GM12878 (cell line): ENCODE measurements at regions not wholly inside any gene's neighbourhood (a gene's known extent, or its start where the extent isn't known, plus 50 kb on each side); places are given as distances from the start of the nearest gene placed in this dataset.

ENCODE experiments used
- ATAC-seq: fragments of 200-7000 bp; cut with Tn5 transposase; 3 replicates; pipeline ENCODE4 v1.9.1; 2020; ENCODE audit warnings: mild to moderate bottlenecking, moderate library complexity
- BruUV-seq: library from RNA; stranded (reverse); fragments of 400-500 nt; replicated peaks from 2 replicates; lab custom pipeline; 2021; lab: Mats Ljungman, UMichigan
- CTCF ChIA-PET: fragments of 300-600 bp; sonication (Branson Sonifier 250); formaldehyde crosslinking; extraction: SDS; loops from one replicate; lab custom pipeline; 2021; ENCODE audit warnings: inconsistent platforms; lab: Yijun Ruan, JAX
- POLR2A ChIA-PET: fragments of 350-600 bp; formaldehyde crosslinking; extraction: SDS; loops from one replicate; lab custom pipeline; 2021; ENCODE audit warnings: inconsistent platforms; lab: Charles Lee
- RAD21 ChIA-PET: fragments of 300-600 bp; sonication (Branson Sonifier 250); formaldehyde crosslinking; loops from one replicate; lab custom pipeline; 2023; ENCODE audit warnings: antibody characterized with exemption; ENCODE audit not compliant: unreplicated experiment; lab: Charles Lee
- SMC1A ChIA-PET: fragments of 300-600 bp; sonication (Branson Sonifier 250); formaldehyde crosslinking; loops from one replicate; lab custom pipeline; 2023; ENCODE audit not compliant: unreplicated experiment, uncharacterized antibody; lab: Charles Lee
- DNase-seq: peaks from one replicate; pipeline ENCODE4 v3.0.0-alpha.2; 2011; ENCODE audit warnings: low read depth, low spot score
- FAIRE-seq: peaks from 3 replicates; lab custom pipeline; 2011; peaks lifted over from hg19 to GRCh38; lab: Jason Lieb, UNC
- H2AFZ ChIP-seq: 2 replicates; pipeline ENCODE4 v1.6.0; 2011; ENCODE audit warnings: low read depth, low read length, control low read depth; ENCODE audit not compliant: control insufficient read depth
- H3K27ac ChIP-seq: 2 replicates; pipeline ENCODE4 v1.5.1; 2011; ENCODE audit warnings: control low read depth; ENCODE audit not compliant: control insufficient read depth, insufficient read depth
- H3K27me3 ChIP-seq, 2 experiments: replicated peaks in 1 of 2; 2 replicates each; pipeline versions ENCODE4 v1.6.0 to v1.6.1; 2011; ENCODE audit warnings: low read length in 1 of 2; ENCODE audit not compliant: control insufficient read depth in 2 of 2, insufficient read depth in 2 of 2
- H3K36me3 ChIP-seq, 2 experiments: 2 replicates each; pipeline ENCODE4 v1.5.1; 2011; ENCODE audit warnings: low read length in 1 of 2; ENCODE audit not compliant: control insufficient read depth in 2 of 2, insufficient read depth in 2 of 2
- H3K4me1 ChIP-seq: 2 replicates; pipeline ENCODE4 v1.6.1; 2011; ENCODE audit warnings: mild to moderate bottlenecking, low read length, moderate library complexity, mixed read lengths; ENCODE audit not compliant: control insufficient read depth, insufficient read depth
- H3K4me2 ChIP-seq: 2 replicates; pipeline ENCODE4 v1.6.0; 2011; ENCODE audit warnings: control low read depth; ENCODE audit not compliant: control insufficient read depth, insufficient read depth
- H3K4me3 ChIP-seq: fragments of 200-600 bp; sonication (generic); 2 replicates; pipeline ENCODE4 v1.5.1; 2016
- H3K79me2 ChIP-seq: 2 replicates; pipeline ENCODE4 v1.6.0; 2011; ENCODE audit warnings: low read length; ENCODE audit not compliant: control insufficient read depth, insufficient read depth
- H3K9ac ChIP-seq: 2 replicates; pipeline ENCODE4 v1.8.0; 2011; ENCODE audit warnings: low read length, control low read depth, mixed read lengths; ENCODE audit not compliant: control insufficient read depth, insufficient read depth
- H3K9me3 ChIP-seq: replicated peaks from 3 replicates; pipeline ENCODE4 v1.5.1; 2011; ENCODE audit warnings: mild to moderate bottlenecking, low read length; ENCODE audit not compliant: control insufficient read depth, insufficient read depth
- H4K20me1 ChIP-seq: 2 replicates; pipeline ENCODE4 v1.6.0; 2011; ENCODE audit not compliant: control insufficient read depth, insufficient read depth
- BCLAF1 ChIP-seq: fragments of 450-650 bp; IDR thresholded peaks from 2 replicates; pipeline ENCODE4 v1.6.1; 2017; ENCODE audit warnings: antibody characterized with exemption, mild to moderate bottlenecking, moderate library complexity
- RB1 ChIP-seq: fragments of 450-650 bp; formaldehyde crosslinking; IDR thresholded peaks from 2 replicates; pipeline ENCODE4 v1.6.1; 2017; ENCODE audit warnings: mild to moderate bottlenecking, borderline replicate concordance
- WGBS: methylation state at CpG from one replicate; pipeline ENCODE4 v1.1.6; 2016; ENCODE audit warnings: low lambda C conversion rate; ENCODE audit not compliant: insufficient replicate concordance, insufficient coverage; ENCODE audit errors: missing lambda C conversion rate; 5-methylcytosine and 5-hydroxymethylcytosine counted together
- in situ Hi-C: fragments of 300-500 bp; cut with MboI; formaldehyde crosslinking; loops from 9 replicates; pipeline ENCODE4 v1.14.3; 2018; ENCODE audit warnings: mixed read lengths
- intact Hi-C: fragments of 100-400 bp; cut with micrococcal nuclease; formaldehyde crosslinking; loops from one replicate; pipeline ENCODE4 v1.14.2; 2022; ENCODE audit not compliant: unreplicated experiment
- TF ChIP-seq, protein P1 (sequence below): fragments of 150-350 bp; IDR thresholded peaks from 2 replicates; pipeline ENCODE4 v1.6.1; 2014; ENCODE audit warnings: mild to moderate bottlenecking, low read depth, low read length

GRCh38 chr2:42108852-42109251 is 60.3 kb upstream of the EML4 start:
- Histone ChIP-seq H2AFZ (no peak overlapping the region), H3K27ac (no peak overlapping the region), H3K27me3 (no peaks in the 10 kb centered on the region), H3K36me3 (no peaks in the 10 kb centered on the region), H3K9ac (no peak overlapping the region), H4K20me1 (no peaks in the 10 kb centered on the region), H3K4me3 (no peak overlapping the region), H3K4me2 (no peak overlapping the region), H3K4me1 (peaks cover 42% of the 10 kb centered on the region), H3K9me3 (no peaks in the 10 kb centered on the region)
- no TSS peak for BruUV-seq
- CTCF ChIA-PET, result no interaction called here
- no peak for ATAC-seq
- RAD21 ChIA-PET, result no interaction called here
- POLR2A ChIA-PET, result interaction anchor here (0.6 to 0.7 kb wide), 2 partner anchors 22 to 85 kb away, joined by 3 to 4 read pairs; no protein-coding TSS in a partner anchor
- WGBS, result 97% methylated on average over 4 of the region's 4 CpGs
- in situ Hi-C loops, result no loop called here
- DNase-seq, result no peak
- no peak for FAIRE-seq
- TF ChIP-seq, protein P1, sequence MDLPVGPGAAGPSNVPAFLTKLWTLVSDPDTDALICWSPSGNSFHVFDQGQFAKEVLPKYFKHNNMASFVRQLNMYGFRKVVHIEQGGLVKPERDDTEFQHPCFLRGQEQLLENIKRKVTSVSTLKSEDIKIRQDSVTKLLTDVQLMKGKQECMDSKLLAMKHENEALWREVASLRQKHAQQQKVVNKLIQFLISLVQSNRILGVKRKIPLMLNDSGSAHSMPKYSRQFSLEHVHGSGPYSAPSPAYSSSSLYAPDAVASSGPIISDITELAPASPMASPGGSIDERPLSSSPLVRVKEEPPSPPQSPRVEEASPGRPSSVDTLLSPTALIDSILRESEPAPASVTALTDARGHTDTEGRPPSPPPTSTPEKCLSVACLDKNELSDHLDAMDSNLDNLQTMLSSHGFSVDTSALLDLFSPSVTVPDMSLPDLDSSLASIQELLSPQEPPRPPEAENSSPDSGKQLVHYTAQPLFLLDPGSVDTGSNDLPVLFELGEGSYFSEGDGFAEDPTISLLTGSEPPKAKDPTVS, result no peak
- no peak for TF ChIP-seq RB1
- TF ChIP-seq BCLAF1, result no peak
- TF ChIP-seq, all 136 proteins: peak for 0
- SMC1A ChIA-PET, result interaction anchor here (0.6 to 2.1 kb wide), 3 partner anchors 9 to 62 kb away, joined by 4 to 6 read pairs (median 4); no protein-coding TSS in a partner anchor
- H3K79me2 ChIP-seq, result no peaks in the 10 kb centered on the region; the same call in 1 of the 2 replicates
- intact Hi-C loops, result no loop called here
